ENCODE measurements at regions not wholly inside any gene's neighbourhood (a gene's known extent, or its start where the extent isn't known, plus 50 kb on each side); places are given as distances from the start of the nearest gene placed in this dataset.

- H3K9me3 Mint-ChIP-seq = no peaks in the 10 kb centered on the region
- TF ChIP-seq, protein P1, sequence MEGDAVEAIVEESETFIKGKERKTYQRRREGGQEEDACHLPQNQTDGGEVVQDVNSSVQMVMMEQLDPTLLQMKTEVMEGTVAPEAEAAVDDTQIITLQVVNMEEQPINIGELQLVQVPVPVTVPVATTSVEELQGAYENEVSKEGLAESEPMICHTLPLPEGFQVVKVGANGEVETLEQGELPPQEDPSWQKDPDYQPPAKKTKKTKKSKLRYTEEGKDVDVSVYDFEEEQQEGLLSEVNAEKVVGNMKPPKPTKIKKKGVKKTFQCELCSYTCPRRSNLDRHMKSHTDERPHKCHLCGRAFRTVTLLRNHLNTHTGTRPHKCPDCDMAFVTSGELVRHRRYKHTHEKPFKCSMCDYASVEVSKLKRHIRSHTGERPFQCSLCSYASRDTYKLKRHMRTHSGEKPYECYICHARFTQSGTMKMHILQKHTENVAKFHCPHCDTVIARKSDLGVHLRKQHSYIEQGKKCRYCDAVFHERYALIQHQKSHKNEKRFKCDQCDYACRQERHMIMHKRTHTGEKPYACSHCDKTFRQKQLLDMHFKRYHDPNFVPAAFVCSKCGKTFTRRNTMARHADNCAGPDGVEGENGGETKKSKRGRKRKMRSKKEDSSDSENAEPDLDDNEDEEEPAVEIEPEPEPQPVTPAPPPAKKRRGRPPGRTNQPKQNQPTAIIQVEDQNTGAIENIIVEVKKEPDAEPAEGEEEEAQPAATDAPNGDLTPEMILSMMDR (conservative IDR thresholded peaks at IDR 0.05) = no peak
- no peak overlapping the region for H3K27ac Mint-ChIP-seq (ENCODE audit: unreplicated experiment)
- H3K4me1 Mint-ChIP-seq = no peaks in the 10 kb centered on the region
- H3K27me3 Mint-ChIP-seq (ENCODE audit: low read depth) = peaks cover 3% of the 10 kb centered on the region
- no peaks in the 10 kb centered on the region for H3K36me3 Mint-ChIP-seq (ENCODE audit: low read depth)
- DNase-seq (ENCODE audit: low read depth, low spot score) = no peak
- no peak overlapping the region for H3K4me3 Mint-ChIP-seq
Measured at GRCh38 chr17:79680318-79680695, 50.4 kb upstream of the ENPP7 start.

- TF ChIP-seq, protein P1 (conservative IDR thresholded peaks at IDR 0.05) = no peak
- H3K4me3 Mint-ChIP-seq = no peak overlapping the region
- H3K36me3 Mint-ChIP-seq (ENCODE audit: low read depth) = no peaks in the 10 kb centered on the region
- no peaks in the 10 kb centered on the region for H3K9me3 Mint-ChIP-seq
- no peaks in the 10 kb centered on the region for H3K4me1 Mint-ChIP-seq
- no peak overlapping the region for H3K27ac Mint-ChIP-seq (ENCODE audit: unreplicated experiment)
- DNase-seq (ENCODE audit: low read depth, low spot score) = no peak
- H3K27me3 Mint-ChIP-seq (ENCODE audit: low read depth) = peaks cover 3% of the 10 kb centered on the region
Measured at GRCh38 chr17:79679631-79680317, 51.0 kb upstream of the ENPP7 start.

- H3K27me3 Mint-ChIP-seq (ENCODE audit: low read depth) = peaks cover 3% of the 10 kb centered on the region
- no peaks in the 10 kb centered on the region for H3K36me3 Mint-ChIP-seq (ENCODE audit: low read depth)
- H3K4me1 Mint-ChIP-seq = no peaks in the 10 kb centered on the region
- no peak for DNase-seq (ENCODE audit: low read depth, low spot score)
- peaks cover 1% of the 10 kb centered on the region for H3K9me3 Mint-ChIP-seq
- peak overlapping the region; percentile 27 for H3K27ac Mint-ChIP-seq (ENCODE audit: unreplicated experiment)
- H3K4me3 Mint-ChIP-seq = no peak overlapping the region
- TF ChIP-seq, protein P1 (conservative IDR thresholded peaks at IDR 0.05) = no peak
Measured at GRCh38 chr17:79678736-79679255, 51.9 kb upstream of the ENPP7 start.

- Mint-ChIP-seq H3K36me3 (ENCODE audit: low read depth) (peaks cover 3% of the 10 kb centered on the region), H3K4me1 (no peaks in the 10 kb centered on the region), H3K9me3 (peaks cover 7% of the 10 kb centered on the region), H3K27me3 (ENCODE audit: low read depth) (peaks cover 3% of the 10 kb centered on the region), H3K27ac (ENCODE audit: unreplicated experiment) (peak overlapping the region; percentile 27), H3K4me3 (no peak overlapping the region)
- TF ChIP-seq, protein P1 (conservative IDR thresholded peaks at IDR 0.05) = no peak
- no peak for DNase-seq (ENCODE audit: low read depth, low spot score)
Measured at GRCh38 chr17:79678091-79678735, 52.5 kb upstream of the ENPP7 start.

- Mint-ChIP-seq H3K27ac (ENCODE audit: unreplicated experiment) (no peak overlapping the region), H3K36me3 (ENCODE audit: low read depth) (peaks cover 6% of the 10 kb centered on the region), H3K27me3 (ENCODE audit: low read depth) (peaks cover 3% of the 10 kb centered on the region), H3K4me1 (no peaks in the 10 kb centered on the region), H3K9me3 (peaks cover 8% of the 10 kb centered on the region), H3K4me3 (no peak overlapping the region)
- TF ChIP-seq, protein P1 (conservative IDR thresholded peaks at IDR 0.05) = no peak
- DNase-seq (ENCODE audit: low read depth, low spot score) = no peak
Measured at GRCh38 chr17:79677646-79678045, 53.1 kb upstream of the ENPP7 start.
